K562 (cell line): ENCODE measurements at regions not wholly inside any gene's neighbourhood (a gene's known extent, or its start where the extent isn't known, plus 50 kb on each side); places are given as distances from the start of the nearest gene placed in this dataset.
A peak's percentile ranks its signal among the peaks of the same experiment; 100 is the strongest.

ENCODE experiments used
- ATAC-seq: fragments of 200-7000 bp; cut with Tn5 transposase; 3 replicates; pipeline ENCODE4 v1.9.1; 2020; ENCODE audit warnings: moderate library complexity
- BruUV-seq: library from RNA; stranded (reverse); fragments of 400-500 nt; replicated peaks from 2 replicates; lab custom pipeline; 2021; lab: Mats Ljungman, UMichigan
- CTCF ChIA-PET: fragments of 300-600 bp; formaldehyde crosslinking; extraction: SDS; loops from one replicate; lab custom pipeline; 2021; ENCODE audit warnings: low intra/inter-chr PET ratio; lab: Yijun Ruan, JAX
- POLR2A ChIA-PET: fragments of 300-600, 350-650 bp; sonication (Branson Sonifier 250); formaldehyde crosslinking; extraction: SDS; loops from one replicate; lab custom pipeline; 2021; ENCODE audit warnings: antibody characterized with exemption, inconsistent platforms; lab: Yijun Ruan, JAX
- DNase-seq, 4 experiments: peaks; one replicate each; pipeline versions ENCODE4 v3.0.0 to v3.0.0-alpha.2; 2011 to 2018; ENCODE audit warnings: low spot score in 3 of 4, mixed read lengths in 3 of 4; ENCODE audit errors: extremely low read depth in 1 of 4
- FAIRE-seq: peaks from 2 replicates; lab custom pipeline; 2011; peaks lifted over from hg19 to GRCh38; lab: Jason Lieb, UNC
- H2AFZ ChIP-seq: 2 replicates; pipeline ENCODE4 v1.6.0; 2011; ENCODE audit warnings: low read depth, low read length, control low read depth, inconsistent platforms
- H3K27ac ChIP-seq: fragments of 200-600 bp; 3 replicates; pipeline ENCODE4 v1.8.0; 2011; ENCODE audit warnings: low read depth, mild to moderate bottlenecking, control low read depth, inconsistent platforms, low read length, moderate library complexity, mixed read lengths; ENCODE audit errors: extremely low read depth
- H3K27me3 ChIP-seq, 2 experiments: fragments of 300-600 bp in 1 of 2; 2 replicates in 1 of 2; 3 replicates in 1 of 2; pipeline versions ENCODE4 v1.6.0 to v1.8.0; 2011; ENCODE audit warnings: inconsistent platforms in 2 of 2, low read length in 2 of 2, mild to moderate bottlenecking in 1 of 2, mixed read lengths in 1 of 2, moderate library complexity in 1 of 2; ENCODE audit not compliant: control insufficient read depth in 2 of 2, insufficient read depth in 2 of 2
- H3K36me3 ChIP-seq: fragments of 300-600 bp; 3 replicates; pipeline ENCODE4 v1.8.0; 2011; ENCODE audit warnings: mild to moderate bottlenecking, low read length, inconsistent platforms; ENCODE audit not compliant: control insufficient read depth, insufficient read depth
- H3K4me1 ChIP-seq, 2 experiments: fragments of 200-600 bp in 1 of 2; replicated peaks in 1 of 2; 2 replicates in 1 of 2; 3 replicates in 1 of 2; pipeline versions ENCODE4 v1.5.1 to v1.8.0; 2011; ENCODE audit warnings: inconsistent platforms in 2 of 2, low read length in 2 of 2, mild to moderate bottlenecking in 1 of 2, mixed read lengths in 1 of 2, moderate library complexity in 1 of 2; ENCODE audit not compliant: control insufficient read depth in 2 of 2, insufficient read depth in 2 of 2
- H3K4me2 ChIP-seq: 2 replicates; pipeline ENCODE4 v1.6.1; 2011; ENCODE audit warnings: low read length, control low read depth, inconsistent platforms, mixed read lengths; ENCODE audit not compliant: insufficient read depth
- H3K4me3 ChIP-seq: fragments of 200-600 bp; sonication (generic), shearing (Covaris generic); 2 replicates; pipeline ENCODE4 v1.5.1; 2016; ENCODE audit warnings: control low read depth, inconsistent platforms
- H3K79me2 ChIP-seq: fragments of 200-600 bp; 3 replicates; pipeline ENCODE4 v1.8.0; 2011; ENCODE audit warnings: low read length, inconsistent platforms; ENCODE audit not compliant: control insufficient read depth, insufficient read depth
- H3K9ac ChIP-seq, 2 experiments: 2 replicates each; pipeline versions ENCODE4 v1.6.0 to v1.6.1; 2011; ENCODE audit warnings: low read depth in 2 of 2, low read length in 2 of 2, control low read depth in 1 of 2, inconsistent platforms in 1 of 2, mild to moderate bottlenecking in 1 of 2, mixed read lengths in 1 of 2; ENCODE audit not compliant: insufficient read depth in 1 of 2
- H3K9me1 ChIP-seq: one replicate; pipeline ENCODE4 v1.6.0; 2011; ENCODE audit warnings: inconsistent platforms, mild to moderate bottlenecking, low read length, moderate library complexity; ENCODE audit not compliant: control insufficient read depth, insufficient read depth
- H3K9me3 ChIP-seq: replicated peaks from 2 replicates; pipeline ENCODE4 v1.5.1; 2011; ENCODE audit warnings: low read depth, low read length, inconsistent platforms; ENCODE audit not compliant: control insufficient read depth, insufficient read depth
- H4K20me1 ChIP-seq: replicated peaks from 2 replicates; pipeline ENCODE4 v1.6.1; 2011; ENCODE audit warnings: low read length, inconsistent platforms, mixed read lengths; ENCODE audit not compliant: control insufficient read depth, insufficient read depth
- ARID1B ChIP-seq: fragments of 450-650 bp; IDR thresholded peaks from 2 replicates; pipeline ENCODE4 v1.6.1; 2016; ENCODE audit warnings: antibody characterized with exemption, mild to moderate bottlenecking, inconsistent platforms
- CC2D1A ChIP-seq: fragments of 450-650 bp; IDR thresholded peaks from 2 replicates; pipeline ENCODE4 v1.6.1; 2017; ENCODE audit warnings: mild to moderate bottlenecking
- ELF1 ChIP-seq: fragments of 200-800 bp; sonication (Bioruptor generic); IDR thresholded peaks from 2 replicates; pipeline ENCODE4 v1.6.1; 2016; ENCODE audit warnings: missing genetic modification characterization, missing compliant biosample characterization
- FOXJ2 ChIP-seq: fragments of 200-800 bp; sonication (Bioruptor generic); IDR thresholded peaks from 2 replicates; pipeline ENCODE4 v1.6.1; 2016; ENCODE audit warnings: missing genetic modification characterization, missing compliant biosample characterization
- GABPA ChIP-seq: fragments of 200-800 bp; sonication (Bioruptor generic); conservative IDR thresholded peaks from 2 replicates; pipeline ENCODE4 v1.6.1; 2016; ENCODE audit warnings: low read depth, missing genetic modification characterization, missing compliant biosample characterization
- GTF2E2 ChIP-seq: fragments of 200-800 bp; sonication (Bioruptor generic); IDR thresholded peaks from 2 replicates; pipeline ENCODE4 v1.6.1; 2016; ENCODE audit warnings: missing genetic modification characterization, missing compliant biosample characterization
- HDAC1 ChIP-seq, 2 experiments: fragments of 450-650 bp; IDR thresholded peaks; 2 replicates each; pipeline ENCODE4 v1.6.1; 2016 to 2017; ENCODE audit warnings: inconsistent platforms in 1 of 2, mild to moderate bottlenecking in 1 of 2, moderate library complexity in 1 of 2
- KLF6 ChIP-seq: fragments of 250-450 bp; sonication (Bioruptor Pico); IDR thresholded peaks from 2 replicates; pipeline ENCODE4 v1.4.0; 2020; ENCODE audit warnings: mild to moderate bottlenecking, moderate library complexity, borderline replicate concordance
- POLR3G ChIP-seq: IDR thresholded peaks from 2 replicates; pipeline ENCODE4 v1.6.1; 2011; ENCODE audit not compliant: insufficient read length, insufficient replicate concordance; ENCODE audit errors: extremely low read depth
- PTTG1 ChIP-seq: fragments of 450-650 bp; IDR thresholded peaks from 2 replicates; pipeline ENCODE4 v1.6.1; 2016; ENCODE audit warnings: low read depth, mild to moderate bottlenecking, missing genetic modification characterization, missing compliant biosample characterization
- SAFB ChIP-seq: fragments of 200-400 bp; formaldehyde crosslinking; IDR thresholded peaks from 2 replicates; pipeline ENCODE4 v1.6.1; 2017; ENCODE audit warnings: low read depth, low read length, borderline replicate concordance
- SRF ChIP-seq, 2 experiments: fragments of 250-450, 450-650 bp in 1 of 2; sonication (Bioruptor Pico) in 1 of 2; sonication (generic) in 1 of 2; formaldehyde crosslinking; IDR thresholded peaks; 2 replicates each; pipeline versions ENCODE4 v1.5.0 to v1.5.1; 2020 to 2022; ENCODE audit warnings: mild to moderate bottlenecking in 1 of 2, missing genetic modification reagents in 1 of 2
- TAF7 ChIP-seq: fragments of 450-650 bp; IDR thresholded peaks from 2 replicates; pipeline ENCODE4 v1.6.1; 2016; ENCODE audit warnings: missing genetic modification characterization, missing compliant biosample characterization
- whole genome bisulfite sequencing: fragments of 100-300 bp; shearing (Covaris generic); methylation state at CpG from one replicate; pipeline ENCODE4 v1.1.6; 2016; ENCODE audit warnings: low coverage, mixed read lengths; ENCODE audit not compliant: insufficient coverage; ENCODE audit errors: missing lambda C conversion rate; 5-methylcytosine and 5-hydroxymethylcytosine counted together
- in situ Hi-C: fragments of 300-500 bp; cut with MboI; formaldehyde crosslinking; loops from 4 replicates; pipeline ENCODE4 v1.15.0; 2018; ENCODE audit warnings: inconsistent platforms, mixed read lengths
- intact Hi-C: fragments of 100-400 bp; cut with micrococcal nuclease; formaldehyde crosslinking; loops from 2 replicates; pipeline ENCODE4 v1.14.2; 2022
- TF ChIP-seq, protein P1 (sequence below): fragments of 250-450 bp; sonication (Bioruptor Pico); IDR thresholded peaks from 2 replicates; pipeline ENCODE4 v1.4.0; 2020; ENCODE audit warnings: mild to moderate bottlenecking, moderate library complexity
- TF ChIP-seq, protein P2 (sequence below): sonication (generic); formaldehyde crosslinking; IDR thresholded peaks from 2 replicates; pipeline ENCODE4 v1.8.0; 2022; ENCODE audit warnings: missing genetic modification reagents, mild to moderate bottlenecking, borderline replicate concordance

DNA sequence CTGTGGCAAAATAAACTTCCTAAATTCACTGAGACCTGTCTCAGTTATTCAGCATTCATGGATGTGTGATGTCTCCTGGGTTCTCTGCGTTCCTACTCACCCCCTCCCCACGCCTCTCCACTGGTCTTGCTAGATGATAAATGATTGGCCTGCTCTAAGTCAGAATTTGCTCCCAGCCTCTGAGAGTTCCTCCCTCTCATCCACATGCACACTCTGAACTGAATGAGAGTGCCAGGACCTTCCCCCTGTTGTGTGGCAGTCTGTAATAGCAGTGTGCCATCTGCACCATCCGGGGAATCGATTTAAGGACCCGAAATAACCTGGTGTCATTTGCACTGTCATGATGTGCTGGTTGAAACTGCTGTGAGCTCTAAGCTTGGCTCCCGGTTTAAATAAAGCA lies 135.8 kb upstream of the AFDN start:
- 5% methylated on average over 6 of the region's 6 CpGs for WGBS
- CTCF ChIA-PET: no interaction called here

DNA sequence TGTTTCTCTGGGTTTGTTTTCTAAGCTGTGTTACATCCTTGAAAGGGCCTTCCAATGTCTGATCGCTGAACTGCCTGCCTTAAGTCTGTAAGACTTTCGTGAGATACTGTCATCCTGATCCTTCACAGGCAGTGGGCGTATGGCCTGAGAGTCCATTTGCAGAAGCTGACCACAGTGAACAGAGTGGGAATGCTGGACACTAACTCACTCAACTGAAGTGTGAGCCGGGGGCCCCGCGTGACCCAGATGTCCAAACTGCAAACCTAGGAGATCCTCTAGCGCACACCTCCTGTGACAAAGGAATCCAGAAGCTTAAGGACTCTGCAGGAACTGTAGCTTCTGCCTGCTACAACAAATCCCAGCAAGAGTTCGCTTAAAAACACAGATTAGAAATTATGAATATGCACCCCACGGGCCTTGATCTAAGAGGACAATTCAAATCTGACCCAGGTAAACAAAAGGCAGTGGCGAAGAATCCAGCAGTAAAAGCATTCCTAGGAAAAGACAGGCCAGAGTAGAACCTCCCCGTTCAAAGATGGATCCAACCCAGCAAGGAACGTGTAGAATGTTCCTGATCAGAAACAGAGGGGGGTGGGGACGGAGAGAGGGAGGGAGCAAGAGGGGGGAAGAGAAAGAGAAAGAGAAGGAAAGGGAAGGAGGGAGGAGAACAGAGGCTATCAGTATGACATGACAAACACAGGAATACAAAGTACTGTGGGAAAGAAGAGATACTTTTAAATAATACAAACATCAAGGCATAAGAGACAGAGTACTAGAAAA lies 135.0 kb upstream of the AFDN start:
- POLR2A ChIA-PET: interaction anchor here (0.7 kb wide), 1 partner anchor 315 kb away, joined by 3 read pairs; no protein-coding TSS in a partner anchor
- TF ChIP-seq SRF (CRISPR knock-in tag; IDR thresholded peaks at IDR 0.05): no peak
- no peak for TF ChIP-seq CC2D1A
- TF ChIP-seq TAF7: no peak
- TF ChIP-seq PTTG1 (tag): no peak
- TF ChIP-seq HDAC1 (IDR thresholded peaks at IDR 0.05): no peak
- TF ChIP-seq FOXJ2 (tag): no peak
- TF ChIP-seq, protein P1, sequence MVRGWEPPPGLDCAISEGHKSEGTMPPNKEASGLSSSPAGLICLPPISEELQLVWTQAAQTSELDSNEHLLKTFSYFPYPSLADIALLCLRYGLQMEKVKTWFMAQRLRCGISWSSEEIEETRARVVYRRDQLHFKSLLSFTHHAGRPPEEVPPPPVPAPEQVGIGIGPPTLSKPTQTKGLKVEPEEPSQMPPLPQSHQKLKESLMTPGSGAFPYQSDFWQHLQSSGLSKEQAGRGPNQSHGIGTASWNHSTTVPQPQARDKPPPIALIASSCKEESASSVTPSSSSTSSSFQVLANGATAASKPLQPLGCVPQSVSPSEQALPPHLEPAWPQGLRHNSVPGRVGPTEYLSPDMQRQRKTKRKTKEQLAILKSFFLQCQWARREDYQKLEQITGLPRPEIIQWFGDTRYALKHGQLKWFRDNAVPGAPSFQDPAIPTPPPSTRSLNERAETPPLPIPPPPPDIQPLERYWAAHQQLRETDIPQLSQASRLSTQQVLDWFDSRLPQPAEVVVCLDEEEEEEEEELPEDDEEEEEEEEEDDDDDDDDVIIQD (CRISPR knock-in tag): no peak
- no peak for TF ChIP-seq KLF6
- TF ChIP-seq, protein P2, sequence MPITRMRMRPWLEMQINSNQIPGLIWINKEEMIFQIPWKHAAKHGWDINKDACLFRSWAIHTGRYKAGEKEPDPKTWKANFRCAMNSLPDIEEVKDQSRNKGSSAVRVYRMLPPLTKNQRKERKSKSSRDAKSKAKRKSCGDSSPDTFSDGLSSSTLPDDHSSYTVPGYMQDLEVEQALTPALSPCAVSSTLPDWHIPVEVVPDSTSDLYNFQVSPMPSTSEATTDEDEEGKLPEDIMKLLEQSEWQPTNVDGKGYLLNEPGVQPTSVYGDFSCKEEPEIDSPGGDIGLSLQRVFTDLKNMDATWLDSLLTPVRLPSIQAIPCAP (CRISPR knock-in tag): no peak
- no peak for TF ChIP-seq SAFB
- no peak for TF ChIP-seq GTF2E2 (tag)

More for the DNA sequence above, 135.8 kb upstream of the AFDN start:
- no peaks in the 10 kb centered on the region; a peak in 1 of 5 replicates for H3K4me1 ChIP-seq
- H3K4me3 ChIP-seq: no peak overlapping the region
- DNase-seq (no peak), FAIRE-seq (peak; percentile 58)
- H3K9me1 ChIP-seq: no peaks in the 10 kb centered on the region
- in situ Hi-C loops (no loop called here), intact Hi-C loops (no loop called here)
- H3K9me3 ChIP-seq: peaks cover 7% of the 10 kb centered on the region; the same call in 1 of the 2 replicates
- H3K36me3 ChIP-seq: no peaks in the 10 kb centered on the region
- no peak overlapping the region for H3K27ac ChIP-seq
- POLR2A ChIA-PET: interaction anchor here (0.6 to 0.7 kb wide), 2 partner anchors 9 to 316 kb away, joined by 3 to 4 read pairs; no protein-coding TSS in a partner anchor
- peak overlapping the region; percentile 55; the same call in 1 of the 2 replicates for H3K4me2 ChIP-seq
- no peak overlapping the region for H2AFZ ChIP-seq
- H3K79me2 ChIP-seq: no peaks in the 10 kb centered on the region
- peaks cover 9 to 35% of the 10 kb centered on the region in 2 experiments; a peak in 3 of 5 replicates for H3K27me3 ChIP-seq
- no TSS peak for BruUV-seq
- no peaks in the 10 kb centered on the region for H4K20me1 ChIP-seq
- TF ChIP-seq POLR3G: no peak
- TF ChIP-seq GABPA: peak; percentile 83
- 0 out of 2 replicates have a peak, but pooled peaks have one; percentile 7 for TF ChIP-seq ELF1 (tag)
- TF ChIP-seq ARID1B: no peak
- TF ChIP-seq, all 486 proteins: peak for 2
- no peak overlapping the region for H3K9ac ChIP-seq
- peak; percentile 32; the same call in 2 of the 3 replicates for ATAC-seq

More for the DNA sequence above, 135.0 kb upstream of the AFDN start:
- CTCF ChIA-PET: no interaction called here
- Histone ChIP-seq H3K79me2 (no peaks in the 10 kb centered on the region), H3K9me3 (peaks cover under 1% of the 10 kb centered on the region; the same call in 1 of the 2 replicates), H3K4me3 (no peak overlapping the region), H3K9ac (no peak overlapping the region), H3K9me1 (no peaks in the 10 kb centered on the region), H3K36me3 (no peaks in the 10 kb centered on the region), H3K27ac (no peak overlapping the region), H3K4me1 (no peaks in the 10 kb centered on the region; a peak in 1 of 5 replicates), H3K4me2 (no peak overlapping the region; the same call in 1 of the 2 replicates), H2AFZ (no peak overlapping the region), H4K20me1 (no peaks in the 10 kb centered on the region), H3K27me3 (peaks cover 14 to 39% of the 10 kb centered on the region in 2 experiments; a peak in 3 of 5 replicates)
- no peak for ATAC-seq
- BruUV-seq: no TSS peak
- intact Hi-C loops: no loop called here
- no peak for FAIRE-seq
- in situ Hi-C loops: no loop called here
- WGBS: 6% methylated on average over 13 of the region's 13 CpGs
- DNase-seq: no peak
